ENCODE measurements at regions not wholly inside any gene's neighbourhood (a gene's known extent, or its start where the extent isn't known, plus 50 kb on each side); places are given as distances from the start of the nearest gene placed in this dataset.
"Not testable (repeated sequence)": the region's sequence is repeated elsewhere in the genome, so short reads cannot be mapped to it uniquely, and the experiment has no call there.

DNA sequence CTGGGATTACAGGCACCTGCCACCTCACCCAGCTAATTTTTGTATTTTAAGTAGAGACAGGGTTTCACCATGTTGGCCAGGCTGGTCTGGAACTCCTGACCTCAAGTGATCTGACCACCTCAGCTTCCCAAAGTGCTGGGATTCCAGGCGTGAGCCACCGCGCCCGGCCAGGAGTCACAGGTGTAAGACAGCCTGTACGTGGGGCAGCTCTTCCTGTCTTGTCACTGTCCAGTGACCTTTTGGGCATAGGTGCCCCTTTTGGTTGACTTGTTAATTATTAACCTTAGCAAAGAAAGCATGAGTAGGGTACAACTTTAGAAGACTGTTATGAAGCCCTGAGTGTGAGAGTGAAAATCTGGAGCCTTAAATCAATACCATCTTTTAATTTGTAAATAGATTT, 703.7 kb upstream of the SOX11 start:
- not testable (repeated sequence) for DNase-seq (ENCODE audit: low read depth)

DNA sequence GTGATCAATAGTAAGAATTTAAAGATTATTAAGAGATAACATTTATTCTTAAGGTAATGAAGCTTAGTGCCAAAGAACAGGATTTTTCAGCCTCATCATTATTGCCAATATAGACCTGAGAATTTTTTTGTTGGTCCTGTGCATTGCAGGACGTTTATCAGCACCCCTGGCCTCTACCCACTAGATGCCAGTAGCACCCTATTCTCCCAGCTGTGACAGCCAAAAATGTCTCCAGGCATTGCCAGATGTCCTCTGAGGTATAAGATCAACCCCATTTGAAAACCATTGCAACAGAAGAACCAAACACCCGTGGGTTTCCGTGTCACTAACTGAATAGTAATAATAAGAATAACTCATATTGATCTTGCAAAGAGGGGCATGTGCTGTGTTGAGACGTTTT, 700.0 kb upstream of the SOX11 start:
- no peak for DNase-seq (ENCODE audit: low read depth)

DNA sequence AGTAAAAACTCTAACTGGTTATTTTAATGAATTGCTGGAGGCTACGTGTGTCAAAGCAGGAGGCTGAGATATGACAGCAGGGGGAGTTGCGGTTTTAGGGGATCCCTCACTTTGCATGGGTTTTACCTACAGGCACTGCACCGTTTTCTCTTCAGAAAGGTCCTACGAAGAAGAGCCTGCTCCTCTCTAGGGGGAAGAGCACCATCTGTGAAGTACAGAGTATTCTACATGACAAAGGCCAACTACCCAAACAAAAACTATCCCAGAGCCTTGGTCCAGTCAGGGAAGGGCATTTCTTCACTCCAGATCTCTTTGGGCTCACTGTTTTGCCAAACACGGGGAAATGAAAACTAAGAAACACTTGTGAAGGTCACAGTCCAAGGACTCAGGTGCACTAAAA, 696.7 kb upstream of the SOX11 start:
- DNase-seq (ENCODE audit: low read depth), result no peak

DNA sequence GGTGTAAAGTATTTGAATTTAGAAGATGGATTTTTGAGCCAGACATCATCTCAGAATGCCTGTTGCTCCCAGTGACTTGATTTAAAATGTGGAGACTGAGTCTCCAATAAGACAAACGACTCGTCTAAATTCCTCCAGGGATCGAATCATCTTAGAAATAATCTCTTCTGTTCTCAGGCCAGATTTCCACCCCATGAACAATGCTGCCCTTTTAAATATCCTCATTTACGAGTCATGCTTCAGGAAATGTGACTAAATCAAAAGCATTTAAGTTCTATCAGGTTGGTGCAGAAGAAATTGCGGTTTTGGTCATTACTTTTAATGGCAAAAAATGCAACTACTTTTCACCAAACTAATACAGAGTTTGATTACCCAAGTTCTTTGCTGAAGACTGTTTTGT, 684.6 kb upstream of the SOX11 start:
- DNase-seq (ENCODE audit: low read depth), result no peak

DNA sequence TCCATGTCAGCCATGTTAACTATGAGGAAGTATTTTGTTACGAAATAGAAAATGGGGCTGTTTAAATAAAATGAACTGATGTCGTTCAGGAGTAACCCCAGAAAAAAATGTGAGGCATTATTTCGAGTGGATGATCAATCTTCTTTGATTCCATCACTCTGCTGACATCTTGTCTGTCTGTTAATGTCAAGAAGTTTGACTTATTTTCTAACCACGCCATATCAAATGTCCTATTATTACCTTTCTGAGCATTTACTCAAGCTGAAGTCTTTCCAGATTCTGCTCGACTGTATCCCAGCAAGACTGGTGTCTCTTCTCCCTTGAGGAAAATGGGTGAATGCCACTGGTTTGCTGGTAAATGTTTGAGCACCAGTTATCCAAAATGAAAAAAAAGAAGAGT, 672.9 kb upstream of the SOX11 start:
- no peak for DNase-seq (ENCODE audit: low read depth)

DNA sequence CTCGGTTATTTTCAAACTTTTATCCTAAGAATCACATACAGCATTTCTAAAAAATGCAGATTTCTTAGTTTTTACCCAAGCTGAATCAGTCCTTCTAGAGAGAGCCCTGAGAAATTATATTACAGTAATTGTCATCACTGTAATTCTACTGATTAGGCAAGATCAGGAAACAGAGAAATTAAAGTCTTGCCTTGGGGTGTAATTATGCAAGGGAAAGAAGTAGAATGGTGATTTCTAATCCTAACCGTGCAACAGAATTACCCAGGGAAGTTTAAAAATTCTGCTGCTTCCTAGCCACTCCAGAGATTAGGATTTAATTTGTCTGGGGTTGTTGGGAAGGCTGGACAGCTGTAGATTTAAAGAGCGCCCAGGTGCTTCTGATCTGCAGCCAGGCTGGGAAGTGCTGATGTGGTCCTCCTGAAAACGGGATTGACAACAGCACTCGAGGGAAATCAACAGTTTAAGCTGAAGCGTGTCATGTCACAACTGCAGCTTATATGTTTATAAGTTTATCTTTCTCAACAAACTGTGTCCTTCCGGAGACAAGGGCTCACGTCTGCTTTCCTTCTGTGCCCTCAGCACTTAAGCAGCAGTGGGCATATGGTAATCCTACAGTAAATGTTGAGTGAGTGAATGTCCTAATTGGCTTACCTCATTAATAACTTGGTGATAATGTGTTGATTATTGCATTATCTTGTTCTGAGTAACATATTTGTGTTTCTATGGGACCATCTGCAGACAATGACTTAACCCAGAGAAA, 671.9 kb upstream of the SOX11 start:
- no peak for DNase-seq (ENCODE audit: low read depth)

DNA sequence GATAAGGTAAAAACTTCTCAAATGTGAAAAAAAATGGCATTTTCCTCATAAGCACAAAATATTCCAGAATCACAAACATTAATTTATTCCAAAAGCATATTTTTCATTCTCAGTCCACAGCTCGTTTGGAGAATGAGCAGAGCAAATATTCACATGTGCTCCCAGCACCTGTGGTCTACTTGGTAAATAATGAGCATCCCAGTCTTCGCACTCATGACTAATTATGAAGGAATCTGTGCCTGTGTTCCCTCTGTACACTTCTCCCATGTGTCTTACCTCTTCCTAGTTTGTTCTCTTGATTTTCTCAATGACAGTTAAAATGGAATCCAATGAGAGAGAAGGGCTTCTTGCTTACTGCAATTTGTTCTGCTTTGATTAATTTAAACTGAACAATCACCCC, 671.0 kb upstream of the SOX11 start:
- DNase-seq (ENCODE audit: low read depth), result no peak

DNA sequence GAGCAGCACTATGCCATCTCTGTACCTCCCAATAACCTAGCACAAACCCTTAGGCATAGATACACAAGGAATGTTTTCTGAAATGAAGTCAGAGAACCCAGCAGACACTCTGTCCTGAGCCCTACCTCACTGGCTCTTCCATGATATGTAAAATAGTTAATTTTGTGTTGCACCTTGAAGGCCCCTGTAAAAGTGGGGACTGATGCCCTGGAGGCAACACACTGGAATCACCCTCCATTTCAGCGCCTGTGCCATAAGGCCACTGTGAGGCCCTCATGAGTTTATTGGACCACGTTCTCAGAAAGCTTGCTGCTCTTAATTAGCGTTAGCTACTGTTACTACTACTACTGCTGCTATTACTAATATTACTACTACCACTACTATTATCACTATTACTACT, 670.1 kb upstream of the SOX11 start:
- no peak for DNase-seq (ENCODE audit: low read depth)

DNA sequence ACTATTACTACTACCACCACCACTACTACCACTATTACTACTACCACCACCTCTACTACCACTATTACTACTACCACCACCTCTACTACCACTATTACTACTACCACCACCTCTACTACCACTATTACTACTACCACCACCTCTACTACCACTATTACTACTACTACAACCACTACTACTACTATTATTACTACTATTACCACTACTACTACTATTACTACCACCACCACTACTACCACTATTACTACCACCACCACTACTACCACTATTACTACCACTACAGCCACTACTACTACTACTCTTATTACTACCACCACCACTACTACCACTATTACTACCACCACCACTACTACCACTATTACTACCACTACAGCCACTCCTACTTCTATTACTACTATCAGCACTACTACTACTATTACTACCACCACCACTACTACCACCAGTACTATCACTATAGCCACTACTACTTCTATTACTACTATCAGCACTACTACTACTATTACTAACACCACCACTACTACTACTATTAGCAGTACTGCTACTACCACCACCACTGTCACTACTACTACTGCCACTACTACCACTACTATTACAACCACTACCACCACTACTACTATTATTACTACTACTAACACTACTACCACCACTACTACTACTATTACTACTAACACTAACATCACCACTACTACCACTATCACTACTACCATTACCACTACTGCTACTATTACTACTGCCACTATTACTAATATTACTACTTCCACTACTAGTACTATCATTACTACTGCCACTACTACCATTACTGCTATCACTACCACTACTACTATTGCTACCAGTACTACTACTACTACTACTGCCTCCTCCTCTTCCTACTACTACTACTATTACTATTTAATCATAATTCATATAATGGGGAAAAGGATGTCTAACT, 669.2 kb upstream of the SOX11 start:
- not testable (repeated sequence) for DNase-seq (ENCODE audit: low read depth)

DNA sequence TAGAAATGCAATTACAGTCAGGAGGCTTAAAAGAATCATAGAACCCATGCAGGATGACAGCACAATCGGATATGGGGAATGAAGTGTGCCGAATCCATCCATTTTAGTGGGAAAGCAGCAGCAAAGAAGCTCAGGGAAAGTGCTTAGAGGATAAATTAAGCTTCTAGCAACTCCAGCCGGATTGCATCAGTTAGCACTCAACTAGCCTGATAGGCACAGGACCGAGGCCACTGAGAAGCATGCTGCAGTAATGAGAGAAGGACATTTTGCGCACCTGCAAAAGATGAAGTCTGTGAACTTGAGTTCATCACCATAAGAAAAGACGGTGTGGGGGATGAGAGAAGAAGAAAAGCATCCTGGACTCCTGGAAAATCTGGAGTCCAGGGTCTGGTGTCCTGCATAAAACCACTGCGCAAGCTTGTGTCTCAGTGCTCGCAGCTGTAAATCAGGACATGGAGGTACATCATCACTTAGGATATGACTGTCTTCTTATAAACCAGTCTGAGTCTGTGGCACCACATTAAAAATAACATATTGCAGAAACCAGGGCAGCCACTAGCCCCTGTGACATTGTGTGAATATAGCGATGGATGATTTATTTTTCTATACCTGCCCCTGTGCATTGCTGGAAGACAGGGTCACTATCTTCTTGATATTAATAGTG, 665.5 kb upstream of the SOX11 start:
- no peak for DNase-seq (ENCODE audit: low read depth)

DNA sequence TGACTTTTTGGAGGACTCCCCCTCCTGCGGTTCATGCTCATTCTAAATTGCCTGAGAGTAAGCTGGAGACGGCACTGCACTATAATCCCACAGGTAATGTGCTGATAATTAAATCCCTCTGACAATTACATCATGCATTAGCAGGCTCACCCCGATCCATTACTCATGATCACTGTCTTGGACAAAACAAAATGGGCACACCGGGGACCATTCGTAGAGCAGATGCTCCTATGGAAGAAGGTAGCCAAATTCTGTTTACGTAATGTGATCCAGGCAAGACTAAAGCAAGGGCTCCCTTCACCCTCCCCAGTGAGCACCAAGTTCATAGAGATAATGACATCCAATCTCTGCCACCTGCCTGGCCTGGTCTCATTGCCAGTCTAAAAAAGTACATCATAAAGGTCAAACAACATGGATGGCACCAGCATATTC, 657.1 kb upstream of the SOX11 start:
- no peak for DNase-seq (ENCODE audit: low read depth)

DNA sequence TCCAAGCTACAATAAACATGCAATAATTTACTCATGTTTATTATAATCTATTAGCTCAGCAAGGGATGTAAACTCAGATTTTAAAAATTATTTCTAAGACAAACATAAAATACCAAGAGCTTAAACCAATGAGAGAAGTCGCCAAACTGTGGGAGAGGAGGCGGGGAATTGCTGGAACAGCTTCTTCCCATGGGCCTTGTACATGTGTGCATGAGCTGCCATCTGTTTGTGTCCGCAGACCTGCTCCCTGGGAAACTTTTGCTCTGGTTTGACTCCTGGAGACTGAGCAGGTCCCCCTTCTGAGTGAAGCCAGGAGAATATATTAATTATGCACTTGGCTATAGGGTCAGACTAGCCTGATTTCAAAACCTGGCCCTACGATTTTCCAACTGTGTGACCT, 655.9 kb upstream of the SOX11 start:
- no peak for DNase-seq (ENCODE audit: low read depth)

DNA sequence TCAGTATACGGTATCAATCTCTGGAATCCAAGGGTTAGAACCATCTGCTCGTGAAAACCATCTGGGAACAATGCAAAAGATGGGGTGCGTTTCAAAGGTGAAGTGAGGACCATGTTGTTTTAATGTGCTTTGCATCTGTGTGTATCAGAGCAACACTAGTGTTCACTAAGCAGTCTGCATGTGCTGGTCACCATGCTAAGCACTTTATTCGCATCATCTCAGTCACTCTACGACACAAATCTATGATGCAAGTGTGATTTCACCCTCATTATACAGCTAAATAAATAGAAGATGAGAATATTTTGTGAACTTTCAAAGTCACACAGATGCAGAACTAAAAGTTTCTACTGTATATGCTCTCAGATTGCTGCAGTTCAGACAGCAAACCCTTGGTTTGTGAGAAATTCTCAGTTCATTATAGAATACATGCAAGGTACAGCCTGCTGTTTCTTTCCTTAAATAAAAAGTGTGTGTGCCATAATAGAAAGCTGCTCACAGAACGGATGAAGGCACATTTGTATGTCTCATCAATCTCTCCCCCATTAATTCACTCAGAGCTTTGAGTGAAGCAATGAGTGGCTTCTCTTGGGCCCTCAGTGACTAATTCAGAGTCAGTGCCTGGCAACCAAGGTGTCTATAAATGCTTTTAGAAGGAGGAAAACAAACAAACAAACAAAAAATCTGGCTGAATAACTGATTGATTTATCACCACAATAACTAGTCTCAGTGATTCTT, 652.8 kb upstream of the SOX11 start:
- no peak for DNase-seq (ENCODE audit: low read depth)

DNA sequence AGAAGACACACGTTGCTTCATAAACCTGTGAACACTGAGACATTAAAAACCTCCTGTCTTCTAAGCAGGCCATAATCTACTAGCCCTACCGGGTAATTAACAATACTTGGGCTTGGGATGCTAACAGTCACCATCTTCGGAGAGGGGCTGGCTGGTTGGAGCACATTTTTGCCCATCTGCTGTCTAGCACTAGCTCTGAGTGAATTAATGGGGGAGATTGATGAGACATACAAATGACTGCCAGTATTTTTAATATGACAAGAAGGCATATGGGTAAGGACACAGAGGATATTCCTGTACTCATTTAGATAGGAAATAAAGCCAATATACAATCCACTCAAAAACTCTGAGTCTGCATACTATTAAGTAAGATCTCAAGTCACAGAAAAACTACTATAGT, 651.6 kb upstream of the SOX11 start:
- no peak for DNase-seq (ENCODE audit: low read depth)

DNA sequence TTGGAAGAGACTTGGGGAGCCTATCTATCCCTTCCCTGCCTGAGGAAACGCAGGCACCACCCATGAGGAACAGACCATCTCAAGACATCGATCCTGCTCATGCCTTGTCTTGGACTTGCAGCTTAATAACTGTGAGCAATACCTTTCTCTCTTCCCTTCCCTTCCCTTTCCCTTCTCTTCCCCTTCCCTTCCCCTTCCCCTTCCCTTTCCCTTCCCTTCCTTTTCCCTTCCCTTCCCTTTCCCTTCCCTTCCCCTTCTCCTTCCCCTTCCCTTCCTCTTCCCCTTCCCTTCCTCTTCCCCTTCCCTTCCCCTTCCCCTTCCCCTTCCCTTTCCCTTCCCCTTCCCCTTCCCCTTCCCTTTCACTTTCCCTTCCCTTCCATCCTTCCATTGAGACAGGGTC, 650.7 kb upstream of the SOX11 start:
- no peak for DNase-seq (ENCODE audit: low read depth)

DNA sequence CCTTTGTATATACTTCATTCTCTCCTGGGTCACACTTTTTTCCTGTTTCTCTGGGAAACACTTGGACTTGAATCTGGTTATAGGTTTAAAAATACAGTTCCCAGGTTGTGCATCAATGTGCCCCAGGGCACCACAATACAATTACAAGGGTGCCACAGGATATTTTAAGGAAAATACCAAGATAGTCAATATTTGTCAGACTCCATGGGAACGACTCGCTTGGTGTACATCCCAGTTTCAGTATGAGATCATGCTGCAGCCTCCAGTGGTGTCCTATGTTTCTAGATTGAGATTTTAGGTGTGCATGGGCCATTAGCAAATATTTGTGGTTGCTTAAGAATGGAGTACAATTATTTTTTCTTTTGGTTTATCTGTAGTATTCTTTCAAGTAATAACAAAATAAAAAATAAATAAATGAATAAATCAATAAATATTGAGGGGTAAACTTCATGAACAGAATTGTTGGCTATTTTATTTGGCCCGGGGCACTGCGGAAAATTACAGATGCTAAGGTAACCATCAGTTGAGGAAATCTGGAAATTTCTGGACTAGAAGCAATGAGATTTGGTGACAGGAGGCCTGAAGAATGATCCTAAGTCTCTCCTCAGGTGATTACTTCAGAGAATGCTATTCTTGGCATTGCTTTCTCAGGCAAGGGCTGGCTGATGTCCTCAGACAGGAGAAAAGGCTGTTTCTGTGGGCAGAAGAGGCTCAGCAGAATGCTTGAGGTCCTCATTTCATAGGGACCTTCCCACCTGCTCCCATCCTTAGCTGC, 649.3 kb upstream of the SOX11 start:
- no peak for DNase-seq (ENCODE audit: low read depth)

DNA sequence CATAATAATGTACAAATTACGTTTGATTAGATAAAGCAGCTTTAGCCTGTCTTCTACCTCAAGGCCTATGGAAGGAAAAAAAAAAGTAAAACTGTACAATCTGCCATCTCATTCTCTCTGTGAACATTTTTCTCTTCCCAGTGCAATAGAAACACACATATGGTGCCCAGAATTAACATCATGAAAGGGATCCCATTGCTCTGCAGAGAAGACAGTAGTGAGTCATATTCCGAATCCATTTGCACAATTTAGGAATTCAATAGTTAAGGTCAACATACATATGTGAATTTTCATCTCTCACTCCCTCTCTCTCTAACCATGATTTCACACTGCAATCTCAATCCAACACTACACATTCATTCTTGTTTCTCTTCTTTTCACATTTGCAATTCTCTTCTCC, 640.9 kb upstream of the SOX11 start:
- no peak for DNase-seq (ENCODE audit: low read depth)

DNA sequence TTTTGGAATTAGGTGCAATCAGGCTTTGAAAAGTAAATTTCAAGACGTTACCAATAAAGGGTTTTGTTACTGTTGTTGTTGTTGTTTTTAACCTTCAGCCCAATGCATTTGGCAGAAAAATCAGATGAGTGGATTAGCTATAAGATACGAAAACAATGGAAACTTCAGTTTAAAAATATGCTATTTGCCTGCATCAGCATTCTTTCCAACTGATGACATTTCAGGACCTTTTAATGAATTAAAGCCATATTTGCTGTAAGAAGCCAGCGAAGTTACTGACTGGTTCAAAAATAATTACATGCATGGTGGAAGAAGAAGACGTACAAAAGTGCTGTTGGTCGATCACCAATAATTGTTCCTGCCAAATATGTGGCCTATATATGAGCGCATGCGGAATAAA, 639.3 kb upstream of the SOX11 start:
- DNase-seq (ENCODE audit: low read depth), result no peak

DNA sequence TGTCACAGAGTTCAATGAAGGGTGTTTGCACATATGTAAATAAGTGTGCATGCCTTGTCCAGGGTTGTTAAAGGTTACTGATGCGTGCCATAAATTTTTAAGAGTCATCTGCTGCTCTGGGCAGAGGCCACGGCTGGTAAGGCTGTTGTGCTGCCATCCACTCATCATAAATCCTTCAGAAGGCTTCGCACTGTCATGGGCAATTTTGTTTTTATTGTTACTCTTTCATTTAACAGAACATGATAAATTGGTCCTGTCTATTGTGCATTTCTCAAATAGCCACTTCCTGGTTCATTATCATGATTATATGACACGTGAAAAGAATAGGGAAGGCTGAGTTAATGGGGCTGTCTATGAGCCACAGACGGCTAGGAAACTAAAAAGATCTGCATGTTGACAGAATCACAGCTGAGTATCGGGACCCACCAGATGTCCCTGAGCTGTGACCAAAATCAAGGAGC, 634.3 kb upstream of the SOX11 start:
- DNase-seq (ENCODE audit: low read depth), result no peak

DNA sequence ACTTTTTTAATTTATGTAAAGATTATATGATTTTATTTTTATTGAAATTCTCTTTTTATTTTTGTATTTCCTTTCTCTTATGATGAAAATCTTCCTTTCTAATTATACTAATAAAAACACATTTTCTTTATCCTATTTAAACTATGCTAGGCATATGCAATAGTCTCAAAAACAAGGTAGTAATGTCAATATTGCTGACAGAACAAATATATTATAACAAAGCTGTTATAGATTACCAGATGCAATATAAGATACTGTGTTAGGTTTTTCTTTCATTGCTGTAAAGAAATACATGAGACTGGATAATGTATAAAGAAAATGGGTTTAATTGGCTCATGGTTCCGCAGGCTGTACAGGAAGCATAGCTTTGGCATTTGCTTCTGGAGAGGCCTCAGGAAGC, 631.2 kb upstream of the SOX11 start:
- no peak for DNase-seq (ENCODE audit: low read depth)

DNA sequence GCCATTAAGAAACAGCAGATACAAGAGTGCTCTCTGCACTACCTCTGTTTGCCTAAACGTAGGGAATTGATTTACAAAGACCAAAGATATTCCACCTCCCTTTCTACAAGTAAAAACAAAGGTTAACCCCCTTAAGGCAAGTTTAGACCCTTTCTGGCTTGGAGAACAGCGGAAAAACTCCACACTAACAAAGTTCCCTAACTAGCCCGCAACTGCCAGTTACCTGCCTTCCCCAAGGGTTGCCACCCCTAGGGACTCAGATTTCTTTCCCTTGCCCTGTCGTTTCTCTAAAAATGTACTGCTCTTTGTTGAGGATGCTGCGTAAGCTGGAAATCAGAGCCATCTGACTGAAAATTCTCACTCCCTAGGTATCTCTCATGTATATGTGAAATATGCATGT, 627.5 kb upstream of the SOX11 start:
- DNase-seq (ENCODE audit: low read depth), result no peak
